K562 (cell line): ENCODE measurements at regions not wholly inside any gene's neighbourhood (a gene's known extent, or its start where the extent isn't known, plus 50 kb on each side); places are given as distances from the start of the nearest gene placed in this dataset.

Source experiments
- ATAC-seq: fragments of 200-7000 bp; cut with Tn5 transposase; 3 replicates; pipeline ENCODE4 v1.9.1; 2020; ENCODE audit warnings: moderate library complexity
- BruUV-seq: library from RNA; stranded (reverse); fragments of 400-500 nt; replicated peaks from 2 replicates; lab custom pipeline; 2021; lab: Mats Ljungman, UMichigan
- CTCF ChIA-PET: fragments of 300-600 bp; formaldehyde crosslinking; extraction: SDS; loops from one replicate; lab custom pipeline; 2021; ENCODE audit warnings: low intra/inter-chr PET ratio; lab: Yijun Ruan, JAX
- POLR2A ChIA-PET: fragments of 300-600, 350-650 bp; sonication (Branson Sonifier 250); formaldehyde crosslinking; extraction: SDS; loops from one replicate; lab custom pipeline; 2021; ENCODE audit warnings: antibody characterized with exemption, inconsistent platforms; lab: Yijun Ruan, JAX
- DNase-seq, 4 experiments: peaks; one replicate each; pipeline versions ENCODE4 v3.0.0 to v3.0.0-alpha.2; 2011 to 2018; ENCODE audit warnings: low spot score in 3 of 4, mixed read lengths in 3 of 4; ENCODE audit errors: extremely low read depth in 1 of 4
- FAIRE-seq: peaks from 2 replicates; lab custom pipeline; 2011; peaks lifted over from hg19 to GRCh38; lab: Jason Lieb, UNC
- H2AFZ ChIP-seq: 2 replicates; pipeline ENCODE4 v1.6.0; 2011; ENCODE audit warnings: low read depth, low read length, control low read depth, inconsistent platforms
- H3K27ac ChIP-seq: fragments of 200-600 bp; 3 replicates; pipeline ENCODE4 v1.8.0; 2011; ENCODE audit warnings: low read depth, mild to moderate bottlenecking, control low read depth, inconsistent platforms, low read length, moderate library complexity, mixed read lengths; ENCODE audit errors: extremely low read depth
- H3K27me3 ChIP-seq, 2 experiments: fragments of 300-600 bp in 1 of 2; 2 replicates in 1 of 2; 3 replicates in 1 of 2; pipeline versions ENCODE4 v1.6.0 to v1.8.0; 2011; ENCODE audit warnings: inconsistent platforms in 2 of 2, low read length in 2 of 2, mild to moderate bottlenecking in 1 of 2, mixed read lengths in 1 of 2, moderate library complexity in 1 of 2; ENCODE audit not compliant: control insufficient read depth in 2 of 2, insufficient read depth in 2 of 2
- H3K36me3 ChIP-seq: fragments of 300-600 bp; 3 replicates; pipeline ENCODE4 v1.8.0; 2011; ENCODE audit warnings: mild to moderate bottlenecking, low read length, inconsistent platforms; ENCODE audit not compliant: control insufficient read depth, insufficient read depth
- H3K4me1 ChIP-seq, 2 experiments: fragments of 200-600 bp in 1 of 2; replicated peaks in 1 of 2; 2 replicates in 1 of 2; 3 replicates in 1 of 2; pipeline versions ENCODE4 v1.5.1 to v1.8.0; 2011; ENCODE audit warnings: inconsistent platforms in 2 of 2, low read length in 2 of 2, mild to moderate bottlenecking in 1 of 2, mixed read lengths in 1 of 2, moderate library complexity in 1 of 2; ENCODE audit not compliant: control insufficient read depth in 2 of 2, insufficient read depth in 2 of 2
- H3K4me2 ChIP-seq: 2 replicates; pipeline ENCODE4 v1.6.1; 2011; ENCODE audit warnings: low read length, control low read depth, inconsistent platforms, mixed read lengths; ENCODE audit not compliant: insufficient read depth
- H3K4me3 ChIP-seq: fragments of 200-600 bp; sonication (generic), shearing (Covaris generic); 2 replicates; pipeline ENCODE4 v1.5.1; 2016; ENCODE audit warnings: control low read depth, inconsistent platforms
- H3K79me2 ChIP-seq: fragments of 200-600 bp; 3 replicates; pipeline ENCODE4 v1.8.0; 2011; ENCODE audit warnings: low read length, inconsistent platforms; ENCODE audit not compliant: control insufficient read depth, insufficient read depth
- H3K9ac ChIP-seq, 2 experiments: 2 replicates each; pipeline versions ENCODE4 v1.6.0 to v1.6.1; 2011; ENCODE audit warnings: low read depth in 2 of 2, low read length in 2 of 2, control low read depth in 1 of 2, inconsistent platforms in 1 of 2, mild to moderate bottlenecking in 1 of 2, mixed read lengths in 1 of 2; ENCODE audit not compliant: insufficient read depth in 1 of 2
- H3K9me1 ChIP-seq: one replicate; pipeline ENCODE4 v1.6.0; 2011; ENCODE audit warnings: inconsistent platforms, mild to moderate bottlenecking, low read length, moderate library complexity; ENCODE audit not compliant: control insufficient read depth, insufficient read depth
- H3K9me3 ChIP-seq: replicated peaks from 2 replicates; pipeline ENCODE4 v1.5.1; 2011; ENCODE audit warnings: low read depth, low read length, inconsistent platforms; ENCODE audit not compliant: control insufficient read depth, insufficient read depth
- H4K20me1 ChIP-seq: replicated peaks from 2 replicates; pipeline ENCODE4 v1.6.1; 2011; ENCODE audit warnings: low read length, inconsistent platforms, mixed read lengths; ENCODE audit not compliant: control insufficient read depth, insufficient read depth
- CEBPG ChIP-seq, 3 experiments: fragments of 200-800 bp in 1 of 3; sonication (Bioruptor generic) in 1 of 3; sonication (generic) in 1 of 3; formaldehyde crosslinking in 1 of 3; IDR thresholded peaks in 2 of 3; conservative IDR thresholded peaks in 1 of 3; 2 replicates each; pipeline versions ENCODE4 v1.6.1 to v1.8.0; 2016 to 2022; ENCODE audit warnings: missing compliant biosample characterization in 2 of 3, missing genetic modification characterization in 2 of 3, mild to moderate bottlenecking in 1 of 3, missing genetic modification reagents in 1 of 3
- ETV6 ChIP-seq, 3 experiments: fragments of 150-350 bp in 1 of 3; sonication (generic) in 1 of 3; formaldehyde crosslinking in 1 of 3; IDR thresholded peaks; 2 replicates each; pipeline versions ENCODE4 v1.6.1 to v1.8.0; 2014 to 2022; ENCODE audit warnings: borderline replicate concordance in 2 of 3, low read depth in 2 of 3, antibody characterized with exemption in 1 of 3, low read length in 1 of 3, mild to moderate bottlenecking in 1 of 3, missing genetic modification reagents in 1 of 3
- GATA2 ChIP-seq: sonication (generic); formaldehyde crosslinking; IDR thresholded peaks from 2 replicates; pipeline ENCODE4 v1.4.0; 2020; ENCODE audit warnings: mild to moderate bottlenecking, missing genetic modification reagents
- RBM14 ChIP-seq: fragments of 200-400 bp; formaldehyde crosslinking; IDR thresholded peaks from 2 replicates; pipeline ENCODE4 v1.6.1; 2018; ENCODE audit warnings: low read depth, mild to moderate bottlenecking, low read length, moderate library complexity, borderline replicate concordance; ENCODE audit not compliant: insufficient read depth
- ZNF175 ChIP-seq: fragments of 200-800 bp; sonication (Bioruptor generic); IDR thresholded peaks from 2 replicates; pipeline ENCODE4 v1.6.1; 2016; ENCODE audit warnings: low read depth, mild to moderate bottlenecking, missing genetic modification characterization, missing compliant biosample characterization
- ZNF764 ChIP-seq: fragments of 250-450 bp; sonication (Bioruptor Pico); IDR thresholded peaks from 2 replicates; pipeline ENCODE4 v1.4.0; 2020; ENCODE audit warnings: low read depth, mild to moderate bottlenecking, moderate library complexity
- WGBS: fragments of 100-300 bp; shearing (Covaris generic); methylation state at CpG from one replicate; pipeline ENCODE4 v1.1.6; 2016; ENCODE audit warnings: low coverage, mixed read lengths; ENCODE audit not compliant: insufficient coverage; ENCODE audit errors: missing lambda C conversion rate; 5-methylcytosine and 5-hydroxymethylcytosine counted together
- in situ Hi-C: fragments of 300-500 bp; cut with MboI; formaldehyde crosslinking; loops from 4 replicates; pipeline ENCODE4 v1.15.0; 2018; ENCODE audit warnings: inconsistent platforms, mixed read lengths
- intact Hi-C: fragments of 100-400 bp; cut with micrococcal nuclease; formaldehyde crosslinking; loops from 2 replicates; pipeline ENCODE4 v1.14.2; 2022

DNA sequence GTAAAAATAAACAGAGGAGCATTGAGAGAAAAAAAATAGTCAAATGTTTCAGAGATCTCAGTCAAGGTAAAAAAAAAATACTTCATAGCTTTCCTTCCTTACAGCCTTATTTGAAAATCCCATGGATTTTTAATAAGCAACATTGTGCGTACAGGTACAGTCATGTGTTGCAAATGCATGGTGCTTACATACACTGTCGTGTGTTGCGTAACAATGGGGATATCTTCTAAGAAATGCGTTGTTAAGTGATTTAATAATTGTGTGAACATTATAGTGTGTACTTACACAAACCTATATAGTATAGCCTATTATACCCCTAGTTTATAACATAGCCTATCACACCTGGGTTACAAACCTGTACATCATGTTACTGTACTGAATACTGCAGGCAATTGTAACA is 172.0 kb downstream of the UGT8 start:
- no peaks in the 10 kb centered on the region for H3K36me3 ChIP-seq
- no peak for DNase-seq
- H3K27ac ChIP-seq = no peak overlapping the region
- no peak overlapping the region for H2AFZ ChIP-seq
- ChIA-PET POLR2A (no interaction called here), CTCF (no interaction called here)
- no peaks in the 10 kb centered on the region for H3K27me3 ChIP-seq
- no peak for FAIRE-seq
- H3K79me2 ChIP-seq = no peaks in the 10 kb centered on the region
- 0% methylated on average over 4 of the region's 4 CpGs for WGBS
- H3K4me3 ChIP-seq = no peak overlapping the region
- no peaks in the 10 kb centered on the region for H3K9me1 ChIP-seq
- in situ Hi-C loops = no loop called here
- TF ChIP-seq RBM14 = no peak
- TF ChIP-seq ZNF764 (CRISPR knock-in tag) = no peak
- no peak for TF ChIP-seq CEBPG (CRISPR knock-in tag; IDR thresholded peaks at IDR 0.05)
- TF ChIP-seq CEBPG (tag; conservative IDR thresholded peaks at IDR 0.05 in 1 of 2, IDR thresholded peaks at IDR 0.05 in 1 of 2) = peak in 1 of 2 experiments; percentile 24; a peak in 1 of 4 replicates
- H3K9ac ChIP-seq = no peak overlapping the region
- H3K9me3 ChIP-seq = no peaks in the 10 kb centered on the region
- no peaks in the 10 kb centered on the region for H3K4me1 ChIP-seq
- no TSS peak for BruUV-seq
- no peaks in the 10 kb centered on the region for H4K20me1 ChIP-seq
- intact Hi-C loops = no loop called here
- H3K4me2 ChIP-seq = no peak overlapping the region
- ATAC-seq = no peak

DNA sequence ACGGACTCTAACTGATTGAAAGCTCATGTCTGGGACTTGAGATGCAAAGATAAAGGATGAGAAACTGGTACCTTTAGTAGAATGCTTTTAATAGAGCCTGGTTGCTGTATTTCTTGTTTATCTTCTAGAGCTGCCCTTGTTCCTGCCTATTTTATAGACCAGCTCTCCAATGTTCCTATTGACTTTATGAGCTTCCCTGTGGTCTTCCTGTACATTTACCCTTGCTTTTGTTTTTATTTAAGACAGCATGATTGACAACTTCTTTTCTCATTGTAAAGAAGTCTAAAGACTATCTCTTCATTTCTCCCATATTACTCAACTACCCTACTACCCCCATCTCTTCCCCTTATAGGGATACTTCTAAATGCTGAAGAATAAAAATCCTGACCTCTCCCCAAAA is 174.7 kb downstream of the UGT8 start:
- 14% methylated on average over 1 of the region's 1 CpG for WGBS
- ChIA-PET CTCF (no interaction called here), POLR2A (no interaction called here)
- Histone ChIP-seq H3K4me1 (no peaks in the 10 kb centered on the region), H3K4me2 (no peak overlapping the region), H3K9me3 (no peaks in the 10 kb centered on the region), H3K27me3 (no peaks in the 10 kb centered on the region), H3K79me2 (no peaks in the 10 kb centered on the region), H3K4me3 (no peak overlapping the region), H3K27ac (no peak overlapping the region), H3K9ac (no peak overlapping the region), H3K36me3 (no peaks in the 10 kb centered on the region), H3K9me1 (no peaks in the 10 kb centered on the region), H2AFZ (no peak overlapping the region), H4K20me1 (no peaks in the 10 kb centered on the region)
- intact Hi-C loops (no loop called here), in situ Hi-C loops (no loop called here)
- no peak for DNase-seq
- no peak for FAIRE-seq
- TF ChIP-seq ETV6 (IDR thresholded peaks at IDR 0.05; ENCODE audit: borderline replicate concordance in 1 of 2, low read depth in 2 of 2, low read length in 1 of 2) = no peak
- no peak for TF ChIP-seq ETV6 (CRISPR knock-in tag; IDR thresholded peaks at IDR 0.05; ENCODE audit: borderline replicate concordance)
- no peak for TF ChIP-seq ZNF175 (CRISPR knock-in tag)
- TF ChIP-seq GATA2 = no peak
- BruUV-seq = no TSS peak
- no peak for ATAC-seq
